ENCODE measurements at regions not wholly inside any gene's neighbourhood (a gene's known extent, or its start where the extent isn't known, plus 50 kb on each side); places are given as distances from the start of the nearest gene placed in this dataset.
"Not testable (repeated sequence)": the region's sequence is repeated elsewhere in the genome, so short reads cannot be mapped to it uniquely, and the experiment has no call there.

- no peaks in the 10 kb centered on the region for H3K9me3 ChIP-seq
- no peak overlapping the region for H3K27ac ChIP-seq
- no peaks in the 10 kb centered on the region for H3K4me1 ChIP-seq
- H3K36me3 ChIP-seq = no peaks in the 10 kb centered on the region
- DNase-seq (ENCODE audit: low spot score) = no peak
- H3K27me3 ChIP-seq = no peaks in the 10 kb centered on the region
- no peak for TF ChIP-seq CTCF (IDR thresholded peaks at IDR 0.05)
- H3K4me3 ChIP-seq = no peak overlapping the region
Observed at GRCh38 chr10:10716972-10717371, 300.7 kb upstream of the CELF2 start.

- DNase-seq (ENCODE audit: low spot score) = no peak
- Histone ChIP-seq H3K4me3 (no peak overlapping the region), H3K27me3 (no peaks in the 10 kb centered on the region), H3K4me1 (no peaks in the 10 kb centered on the region), H3K9me3 (no peaks in the 10 kb centered on the region), H3K36me3 (no peaks in the 10 kb centered on the region), H3K27ac (no peak overlapping the region)
- TF ChIP-seq CTCF (IDR thresholded peaks at IDR 0.05) = no peak
Observed at GRCh38 chr10:10722422-10722821, 295.2 kb upstream of the CELF2 start.

GRCh38 chr10:10725196-10725595 lies 292.5 kb upstream of the CELF2 start:
- H3K4me3 ChIP-seq = no peak overlapping the region
- H3K27ac ChIP-seq = no peak overlapping the region
- H3K27me3 ChIP-seq = no peaks in the 10 kb centered on the region
- no peak for TF ChIP-seq CTCF (IDR thresholded peaks at IDR 0.05)
- no peaks in the 10 kb centered on the region for H3K36me3 ChIP-seq
- DNase-seq (ENCODE audit: low spot score) = no peak
- no peaks in the 10 kb centered on the region for H3K9me3 ChIP-seq
- no peaks in the 10 kb centered on the region for H3K4me1 ChIP-seq

GRCh38 chr10:10726101-10726500 lies 291.6 kb upstream of the CELF2 start:
- TF ChIP-seq CTCF (IDR thresholded peaks at IDR 0.05) = no peak
- Histone ChIP-seq H3K9me3 (no peaks in the 10 kb centered on the region), H3K27me3 (no peaks in the 10 kb centered on the region), H3K36me3 (no peaks in the 10 kb centered on the region), H3K27ac (no peak overlapping the region), H3K4me1 (no peaks in the 10 kb centered on the region), H3K4me3 (no peak overlapping the region)
- DNase-seq (ENCODE audit: low spot score) = no peak

GRCh38 chr10:10727411-10727810 lies 290.3 kb upstream of the CELF2 start:
- not testable (repeated sequence) for H3K9me3 ChIP-seq; DNase-seq (ENCODE audit: low spot score); H3K27me3 ChIP-seq; H3K36me3 ChIP-seq; H3K27ac ChIP-seq; H3K4me3 ChIP-seq; H3K4me1 ChIP-seq

GRCh38 chr10:10727812-10728211 lies 289.9 kb upstream of the CELF2 start:
- Histone ChIP-seq H3K27me3 (no peaks in the 10 kb centered on the region), H3K4me1 (no peaks in the 10 kb centered on the region), H3K9me3 (no peaks in the 10 kb centered on the region), H3K27ac (no peak overlapping the region), H3K4me3 (no peak overlapping the region), H3K36me3 (no peaks in the 10 kb centered on the region)
- DNase-seq (ENCODE audit: low spot score) = no peak
- no peak for TF ChIP-seq CTCF (IDR thresholded peaks at IDR 0.05)

All from right atrium auricular region (tissue), 2 donors.